Smooth muscle cell of the brain vasculature (primary cell): ENCODE measurements at regions not wholly inside any gene's neighbourhood (a gene's known extent, or its start where the extent isn't known, plus 50 kb on each side); places are given as distances from the start of the nearest gene placed in this dataset.
"Not testable (repeated sequence)": the region's sequence is repeated elsewhere in the genome, so short reads cannot be mapped to it uniquely, and the experiment has no call there.

Experiments
- DNase-seq: peaks from one replicate; pipeline ENCODE4 v3.0.0-alpha.2; 2012; ENCODE audit warnings: low read depth, low spot score

GRCh38 chr1:228940926-228941325 lies 205.6 kb downstream of the RHOU start:
- DNase-seq: no peak

GRCh38 chr1:228941666-228942065 lies 206.4 kb downstream of the RHOU start:
- DNase-seq: no peak

- no peak for DNase-seq
Observed at GRCh38 chr1:228943436-228943835, 208.2 kb downstream of the RHOU start.

- DNase-seq: no peak
Observed at GRCh38 chr1:228944296-228944695, 209.0 kb downstream of the RHOU start.

GRCh38 chr1:228944935-228945371 lies 209.7 kb downstream of the RHOU start:
- no peak for DNase-seq

- no peak for DNase-seq
Observed at GRCh38 chr1:228945885-228946284, 210.6 kb downstream of the RHOU start.

GRCh38 chr1:228949617-228950016 lies 214.3 kb downstream of the RHOU start:
- not testable (repeated sequence) for DNase-seq

- DNase-seq: no peak
Observed at GRCh38 chr1:228953207-228953606, 217.9 kb downstream of the RHOU start.

GRCh38 chr1:228953808-228954207 lies 218.5 kb downstream of the RHOU start:
- not testable (repeated sequence) for DNase-seq

- no peak for DNase-seq
Observed at GRCh38 chr1:228955691-228956090, 220.4 kb downstream of the RHOU start.

GRCh38 chr1:228956864-228957263 lies 221.6 kb downstream of the RHOU start:
- DNase-seq: no peak

- DNase-seq: no peak
Observed at GRCh38 chr1:228957535-228957934, 222.3 kb downstream of the RHOU start.

- DNase-seq: no peak
Observed at GRCh38 chr1:228958121-228958520, 222.8 kb downstream of the RHOU start.

GRCh38 chr1:228958741-228959140 lies 223.5 kb downstream of the RHOU start:
- no peak for DNase-seq

- no peak for DNase-seq
Observed at GRCh38 chr1:228960705-228961104, 225.4 kb downstream of the RHOU start.

- DNase-seq: no peak
Observed at GRCh38 chr1:228961511-228961910, 226.2 kb downstream of the RHOU start.

- no peak for DNase-seq
Observed at GRCh38 chr1:228963795-228964177, 228.5 kb downstream of the RHOU start.

- DNase-seq: no peak
Observed at GRCh38 chr1:228964178-228965089, 229.2 kb downstream of the RHOU start.

- no peak for DNase-seq
Observed at GRCh38 chr1:228968891-228969606, 233.8 kb downstream of the RHOU start.

- no peak for DNase-seq
Observed at GRCh38 chr1:228969953-228970800, 234.9 kb downstream of the RHOU start.

GRCh38 chr1:228972576-228972975 lies 237.3 kb downstream of the RHOU start:
- no peak for DNase-seq

GRCh38 chr1:228974273-228974672 lies 239.0 kb downstream of the RHOU start:
- DNase-seq: no peak
